ENCODE measurements at regions not wholly inside any gene's neighbourhood (a gene's known extent, or its start where the extent isn't known, plus 50 kb on each side); places are given as distances from the start of the nearest gene placed in this dataset.

DNA sequence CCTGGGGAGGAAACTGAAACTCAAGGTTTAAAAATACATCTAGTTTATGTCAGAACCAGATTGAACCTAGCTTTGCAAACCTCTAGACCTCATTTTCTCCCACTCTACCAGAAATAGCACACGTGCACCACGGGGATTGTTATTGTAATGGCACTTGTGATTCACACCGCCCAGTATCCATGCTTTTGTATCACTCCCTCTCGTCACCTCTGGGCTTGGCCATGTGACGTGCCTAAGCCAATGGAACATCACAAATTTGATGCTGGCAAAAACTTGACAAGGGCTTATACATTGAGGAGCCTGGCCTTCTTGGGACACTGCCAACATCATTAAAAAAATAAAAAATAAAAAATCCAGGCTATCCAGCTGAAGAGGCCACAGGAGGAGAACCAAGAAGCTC, 495.8 kb upstream of the POU3F3 start:
- TF ChIP-seq CTCF (IDR thresholded peaks at IDR 0.05) = no peak
- no peak for TF ChIP-seq EZH2phosphoT487 (IDR thresholded peaks at IDR 0.05)

Measured in neural progenitor cell (in vitro differentiated cells).